ENCODE measurements at regions not wholly inside any gene's neighbourhood (a gene's known extent, or its start where the extent isn't known, plus 50 kb on each side); places are given as distances from the start of the nearest gene placed in this dataset.

- TF ChIP-seq, protein P1, sequence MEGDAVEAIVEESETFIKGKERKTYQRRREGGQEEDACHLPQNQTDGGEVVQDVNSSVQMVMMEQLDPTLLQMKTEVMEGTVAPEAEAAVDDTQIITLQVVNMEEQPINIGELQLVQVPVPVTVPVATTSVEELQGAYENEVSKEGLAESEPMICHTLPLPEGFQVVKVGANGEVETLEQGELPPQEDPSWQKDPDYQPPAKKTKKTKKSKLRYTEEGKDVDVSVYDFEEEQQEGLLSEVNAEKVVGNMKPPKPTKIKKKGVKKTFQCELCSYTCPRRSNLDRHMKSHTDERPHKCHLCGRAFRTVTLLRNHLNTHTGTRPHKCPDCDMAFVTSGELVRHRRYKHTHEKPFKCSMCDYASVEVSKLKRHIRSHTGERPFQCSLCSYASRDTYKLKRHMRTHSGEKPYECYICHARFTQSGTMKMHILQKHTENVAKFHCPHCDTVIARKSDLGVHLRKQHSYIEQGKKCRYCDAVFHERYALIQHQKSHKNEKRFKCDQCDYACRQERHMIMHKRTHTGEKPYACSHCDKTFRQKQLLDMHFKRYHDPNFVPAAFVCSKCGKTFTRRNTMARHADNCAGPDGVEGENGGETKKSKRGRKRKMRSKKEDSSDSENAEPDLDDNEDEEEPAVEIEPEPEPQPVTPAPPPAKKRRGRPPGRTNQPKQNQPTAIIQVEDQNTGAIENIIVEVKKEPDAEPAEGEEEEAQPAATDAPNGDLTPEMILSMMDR (IDR thresholded peaks at IDR 0.05; ENCODE audit: insufficient read depth, low read length) = no peak
- TF ChIP-seq, protein P2, sequence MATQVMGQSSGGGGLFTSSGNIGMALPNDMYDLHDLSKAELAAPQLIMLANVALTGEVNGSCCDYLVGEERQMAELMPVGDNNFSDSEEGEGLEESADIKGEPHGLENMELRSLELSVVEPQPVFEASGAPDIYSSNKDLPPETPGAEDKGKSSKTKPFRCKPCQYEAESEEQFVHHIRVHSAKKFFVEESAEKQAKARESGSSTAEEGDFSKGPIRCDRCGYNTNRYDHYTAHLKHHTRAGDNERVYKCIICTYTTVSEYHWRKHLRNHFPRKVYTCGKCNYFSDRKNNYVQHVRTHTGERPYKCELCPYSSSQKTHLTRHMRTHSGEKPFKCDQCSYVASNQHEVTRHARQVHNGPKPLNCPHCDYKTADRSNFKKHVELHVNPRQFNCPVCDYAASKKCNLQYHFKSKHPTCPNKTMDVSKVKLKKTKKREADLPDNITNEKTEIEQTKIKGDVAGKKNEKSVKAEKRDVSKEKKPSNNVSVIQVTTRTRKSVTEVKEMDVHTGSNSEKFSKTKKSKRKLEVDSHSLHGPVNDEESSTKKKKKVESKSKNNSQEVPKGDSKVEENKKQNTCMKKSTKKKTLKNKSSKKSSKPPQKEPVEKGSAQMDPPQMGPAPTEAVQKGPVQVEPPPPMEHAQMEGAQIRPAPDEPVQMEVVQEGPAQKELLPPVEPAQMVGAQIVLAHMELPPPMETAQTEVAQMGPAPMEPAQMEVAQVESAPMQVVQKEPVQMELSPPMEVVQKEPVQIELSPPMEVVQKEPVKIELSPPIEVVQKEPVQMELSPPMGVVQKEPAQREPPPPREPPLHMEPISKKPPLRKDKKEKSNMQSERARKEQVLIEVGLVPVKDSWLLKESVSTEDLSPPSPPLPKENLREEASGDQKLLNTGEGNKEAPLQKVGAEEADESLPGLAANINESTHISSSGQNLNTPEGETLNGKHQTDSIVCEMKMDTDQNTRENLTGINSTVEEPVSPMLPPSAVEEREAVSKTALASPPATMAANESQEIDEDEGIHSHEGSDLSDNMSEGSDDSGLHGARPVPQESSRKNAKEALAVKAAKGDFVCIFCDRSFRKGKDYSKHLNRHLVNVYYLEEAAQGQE (IDR thresholded peaks at IDR 0.05; ENCODE audit: insufficient replicate concordance, low read depth) = no peak
- TF ChIP-seq POLR2AphosphoS5 (IDR thresholded peaks at IDR 0.05; ENCODE audit: low read depth) (no peak), GABPA (IDR thresholded peaks at IDR 0.05; ENCODE audit: low read depth) (no peak), SPI1 (IDR thresholded peaks at IDR 0.05; ENCODE audit: borderline replicate concordance, low read depth) (no peak)
These were observed 128.5 kb upstream of the POU3F1 start for GRCh38 chr1:38175121-38175520.

Measured in HL-60 (cell line).